Endothelial cell of umbilical vein (primary cell): ENCODE measurements at regions not wholly inside any gene's neighbourhood (a gene's known extent, or its start where the extent isn't known, plus 50 kb on each side); places are given as distances from the start of the nearest gene placed in this dataset.

Source experiments
- BruUV-seq: library from RNA; stranded (reverse); fragments of 400-500 nt; replicated peaks from 2 replicates; lab custom pipeline; 2021; lab: Mats Ljungman, UMichigan
- CTCF ChIA-PET: fragments of 300-600, 350-600 bp; sonication (Branson Sonifier 250); formaldehyde crosslinking; loops from one replicate; lab custom pipeline; 2021; ENCODE audit warnings: antibody characterized with exemption, inconsistent platforms; lab: Charles Lee
- POLR2A ChIA-PET: fragments of 300-600, 350-600 bp; sonication (Branson Sonifier 250); formaldehyde crosslinking; loops from one replicate; lab custom pipeline; 2021; ENCODE audit warnings: antibody characterized with exemption, inconsistent platforms; lab: Charles Lee
- DNase-seq: peaks from one replicate; pipeline ENCODE4 v3.0.0-alpha.2; 2011; ENCODE audit warnings: low read depth, low spot score
- FAIRE-seq: peaks from 2 replicates; lab custom pipeline; 2011; peaks lifted over from hg19 to GRCh38; lab: Jason Lieb, UNC
- H2AFZ ChIP-seq: 2 replicates; pipeline ENCODE4 v1.6.0; 2012; ENCODE audit warnings: low read depth, low read length, control low read depth, inconsistent platforms
- H3K27ac ChIP-seq: 2 replicates; pipeline ENCODE4 v1.5.1; 2011; ENCODE audit warnings: low read depth, mild to moderate bottlenecking, control low read depth, low read length, moderate library complexity; ENCODE audit not compliant: insufficient read depth
- H3K27me3 ChIP-seq, 2 experiments: 2 replicates each; pipeline versions ENCODE4 v1.6.0 to v1.6.1; 2011; ENCODE audit warnings: low read length in 2 of 2, mixed read lengths in 1 of 2; ENCODE audit not compliant: control insufficient read depth in 2 of 2, insufficient read depth in 2 of 2
- H3K36me3 ChIP-seq, 2 experiments: 2 replicates in 1 of 2; 3 replicates in 1 of 2; pipeline ENCODE4 v1.5.1; 2011; ENCODE audit warnings: low read length in 2 of 2, mild to moderate bottlenecking in 1 of 2, moderate library complexity in 1 of 2; ENCODE audit not compliant: control insufficient read depth in 2 of 2, insufficient read depth in 2 of 2; ENCODE audit errors: extremely low read depth in 1 of 2
- H3K4me1 ChIP-seq: 3 replicates; pipeline ENCODE4 v1.5.1; 2011; ENCODE audit warnings: mild to moderate bottlenecking, low read length; ENCODE audit not compliant: control insufficient read depth, insufficient read depth; ENCODE audit errors: extremely low read depth
- H3K4me2 ChIP-seq: 2 replicates; pipeline ENCODE4 v1.6.1; 2011; ENCODE audit warnings: low read length, control low read depth, mixed read lengths; ENCODE audit not compliant: insufficient read depth
- H3K4me3 ChIP-seq, 3 experiments: fragments of 200-600 bp in 1 of 3; sonication (generic), shearing (Covaris generic) in 1 of 3; replicated peaks in 1 of 3; 2 replicates each; pipeline ENCODE4 v1.5.1; 2011 to 2016; ENCODE audit warnings: control low read depth in 3 of 3, low read length in 3 of 3, mild to moderate bottlenecking in 2 of 3, inconsistent platforms in 1 of 3, low read depth in 1 of 3, moderate library complexity in 1 of 3; ENCODE audit not compliant: insufficient read depth in 1 of 3
- H3K79me2 ChIP-seq: 2 replicates; pipeline ENCODE4 v1.6.0; 2012; ENCODE audit warnings: low read length, inconsistent platforms; ENCODE audit not compliant: control insufficient read depth, insufficient read depth
- H3K9ac ChIP-seq: replicated peaks from 2 replicates; pipeline ENCODE3; 2011; ENCODE audit warnings: low read length, control low read depth; ENCODE audit not compliant: insufficient read depth; ENCODE audit errors: extremely low read depth
- H3K9me1 ChIP-seq: replicated peaks from 3 replicates; pipeline ENCODE4 v1.6.0; 2011; ENCODE audit warnings: mild to moderate bottlenecking, low read length; ENCODE audit not compliant: control insufficient read depth, insufficient read depth; ENCODE audit errors: extremely low read depth
- H3K9me3 ChIP-seq: replicated peaks from 2 replicates; pipeline ENCODE4 v1.5.1; 2012; ENCODE audit warnings: low read length, inconsistent platforms; ENCODE audit not compliant: control insufficient read depth, insufficient read depth
- H4K20me1 ChIP-seq: replicated peaks from 2 replicates; pipeline ENCODE3; 2011; ENCODE audit warnings: mild to moderate bottlenecking, low read length; ENCODE audit not compliant: control insufficient read depth, insufficient read depth; ENCODE audit errors: extremely low read depth
- GATA2 ChIP-seq: IDR thresholded peaks from 2 replicates; pipeline ENCODE4 v1.7.0; 2011; ENCODE audit warnings: low read depth, mild to moderate bottlenecking, moderate library complexity, mixed read lengths, low read length; ENCODE audit not compliant: insufficient read length, insufficient read depth
- MAX ChIP-seq: IDR thresholded peaks from 2 replicates; pipeline ENCODE4 v1.6.1; 2011; ENCODE audit not compliant: insufficient read depth, insufficient read length
- MYC ChIP-seq: IDR thresholded peaks from one replicate; pipeline ENCODE4 v1.6.1; 2011; ENCODE audit warnings: mild to moderate bottlenecking, low read depth, low read length
- POLR2AphosphoS5 ChIP-seq: IDR thresholded peaks from 2 replicates; pipeline ENCODE4 v1.6.1; 2012; ENCODE audit warnings: low read depth, mild to moderate bottlenecking, control low read depth, low read length, moderate library complexity; ENCODE audit not compliant: insufficient read depth
- dilution Hi-C: fragments of 300-500 bp; cut with MboI; formaldehyde crosslinking; loops from one replicate; pipeline ENCODE4 v1.15.0; 2019; ENCODE audit warnings: low sequenced_read_pairs; ENCODE audit not compliant: extremely low pct_ligation_motif_present
- intact Hi-C: fragments of 100-400 bp; cut with micrococcal nuclease; formaldehyde crosslinking; loops from one replicate; pipeline ENCODE4 v1.10.0; 2022
- TF ChIP-seq, protein P1 (sequence below), 2 donors: IDR thresholded peaks; 1 replicate in 1 of 2; 2 replicates in 1 of 2; pipeline ENCODE4 v1.5.1; 2011; ENCODE audit warnings: low read length in 2 of 2, mild to moderate bottlenecking in 2 of 2, moderate library complexity in 2 of 2, control low read depth in 1 of 2, inconsistent platforms in 1 of 2, low read depth in 1 of 2; ENCODE audit not compliant: insufficient read depth in 1 of 2; ENCODE audit errors: extremely low read depth in 1 of 2

GRCh38 chr2:8545695-8546611 lies 135.9 kb upstream of the ID2 start:
- POLR2A ChIA-PET: no interaction called here
- H3K4me1 ChIP-seq: no peaks in the 10 kb centered on the region
- CTCF ChIA-PET: no interaction called here

DNA sequence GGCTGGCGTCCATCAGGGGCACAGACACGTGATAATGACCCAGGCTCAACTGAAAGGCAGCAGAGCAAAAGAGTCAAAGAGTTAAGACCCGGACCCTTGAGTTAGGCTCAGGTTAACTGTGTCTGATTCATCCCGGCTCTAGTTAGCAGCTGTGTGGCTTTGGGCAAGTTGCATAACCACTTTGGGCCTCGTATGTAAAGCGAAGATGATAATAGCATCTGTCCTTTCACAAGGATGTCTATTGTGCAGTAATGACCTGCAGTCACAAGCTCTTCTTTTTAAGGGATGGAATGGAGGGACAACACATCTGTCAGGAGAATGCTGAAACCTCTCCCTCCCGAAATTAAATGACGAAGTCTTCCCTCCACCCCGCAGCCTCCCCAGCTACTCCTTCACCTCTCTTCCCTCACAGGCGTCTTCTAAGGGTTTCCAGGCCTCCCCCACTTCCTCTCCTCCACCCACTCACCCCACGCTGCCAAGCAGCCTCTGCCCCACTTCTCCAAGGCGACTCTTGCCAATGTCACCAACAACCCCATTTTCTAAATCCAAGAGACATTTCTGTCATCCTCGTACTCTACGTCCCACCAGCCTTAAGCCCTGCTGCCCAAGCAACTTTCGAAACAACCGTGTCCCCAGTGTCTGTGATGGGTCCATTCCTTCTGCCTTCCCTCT lies 135.1 kb upstream of the ID2 start:
- DNase-seq: no peak
- CTCF ChIA-PET: no interaction called here
- Histone ChIP-seq H3K9ac (no peak overlapping the region), H3K4me1 (no peaks in the 10 kb centered on the region), H3K4me3 (no peak overlapping the region), H3K79me2 (no peaks in the 10 kb centered on the region), H3K36me3 (no peaks in the 10 kb centered on the region), H3K27me3 (no peaks in the 10 kb centered on the region), H2AFZ (no peak overlapping the region), H3K9me1 (no peaks in the 10 kb centered on the region), H3K27ac (no peak overlapping the region), H3K9me3 (no peaks in the 10 kb centered on the region), H3K4me2 (no peak overlapping the region), H4K20me1 (no peaks in the 10 kb centered on the region)
- intact Hi-C loops: no loop called here
- FAIRE-seq: no peak
- TF ChIP-seq POLR2AphosphoS5 (no peak), GATA2 (no peak), MYC (no peak), MAX (no peak)
- TF ChIP-seq, protein P1, sequence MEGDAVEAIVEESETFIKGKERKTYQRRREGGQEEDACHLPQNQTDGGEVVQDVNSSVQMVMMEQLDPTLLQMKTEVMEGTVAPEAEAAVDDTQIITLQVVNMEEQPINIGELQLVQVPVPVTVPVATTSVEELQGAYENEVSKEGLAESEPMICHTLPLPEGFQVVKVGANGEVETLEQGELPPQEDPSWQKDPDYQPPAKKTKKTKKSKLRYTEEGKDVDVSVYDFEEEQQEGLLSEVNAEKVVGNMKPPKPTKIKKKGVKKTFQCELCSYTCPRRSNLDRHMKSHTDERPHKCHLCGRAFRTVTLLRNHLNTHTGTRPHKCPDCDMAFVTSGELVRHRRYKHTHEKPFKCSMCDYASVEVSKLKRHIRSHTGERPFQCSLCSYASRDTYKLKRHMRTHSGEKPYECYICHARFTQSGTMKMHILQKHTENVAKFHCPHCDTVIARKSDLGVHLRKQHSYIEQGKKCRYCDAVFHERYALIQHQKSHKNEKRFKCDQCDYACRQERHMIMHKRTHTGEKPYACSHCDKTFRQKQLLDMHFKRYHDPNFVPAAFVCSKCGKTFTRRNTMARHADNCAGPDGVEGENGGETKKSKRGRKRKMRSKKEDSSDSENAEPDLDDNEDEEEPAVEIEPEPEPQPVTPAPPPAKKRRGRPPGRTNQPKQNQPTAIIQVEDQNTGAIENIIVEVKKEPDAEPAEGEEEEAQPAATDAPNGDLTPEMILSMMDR (IDR thresholded peaks at IDR 0.05; ENCODE audit: extremely low read depth in 1 of 2, insufficient read depth in 1 of 2, low read depth in 1 of 2, low read length in 2 of 2): no peak
- dilution Hi-C loops: no loop called here
- POLR2A ChIA-PET: no interaction called here
- no TSS peak for BruUV-seq

More at GRCh38 chr2:8545695-8546611, 135.9 kb upstream of the ID2 start:
- Histone ChIP-seq H3K36me3 (no peaks in the 10 kb centered on the region), H3K27ac (no peak overlapping the region), H3K4me2 (no peak overlapping the region), H2AFZ (no peak overlapping the region), H3K9me3 (no peaks in the 10 kb centered on the region), H3K4me3 (no peak overlapping the region), H3K79me2 (no peaks in the 10 kb centered on the region), H3K9ac (no peak overlapping the region), H4K20me1 (no peaks in the 10 kb centered on the region), H3K9me1 (no peaks in the 10 kb centered on the region), H3K27me3 (no peaks in the 10 kb centered on the region)
- FAIRE-seq (no peak), DNase-seq (no peak)
- no TSS peak for BruUV-seq
- no peak for TF ChIP-seq POLR2AphosphoS5
- dilution Hi-C loops: no loop called here
- intact Hi-C loops: no loop called here
